Nephron progenitor cell (in vitro differentiated cells): ENCODE measurements at regions not wholly inside any gene's neighbourhood (a gene's known extent, or its start where the extent isn't known, plus 50 kb on each side); places are given as distances from the start of the nearest gene placed in this dataset.

Experiments used
- DNase-seq: peaks from one replicate; pipeline ENCODE4 v3.0.0; 2021
- H3K27ac Mint-ChIP-seq: 2 replicates; pipeline ENCODE4 v1.8.0; 2021; ENCODE audit warnings: mild to moderate bottlenecking, moderate library complexity, mixed read lengths
- H3K27me3 Mint-ChIP-seq: 2 replicates; pipeline ENCODE4 v1.8.0; 2021; ENCODE audit warnings: mild to moderate bottlenecking, low read depth, mixed read lengths; ENCODE audit not compliant: poor library complexity
- H3K36me3 Mint-ChIP-seq: 2 replicates; pipeline ENCODE4 v1.8.0; 2021; ENCODE audit warnings: low read depth, mixed read lengths
- H3K4me1 Mint-ChIP-seq: 2 replicates; pipeline ENCODE4 v1.8.0; 2021; ENCODE audit warnings: mixed read lengths
- H3K4me3 Mint-ChIP-seq: 2 replicates; pipeline ENCODE4 v1.8.0; 2021; ENCODE audit warnings: mild to moderate bottlenecking, moderate library complexity, mixed read lengths
- H3K9me3 Mint-ChIP-seq: 2 replicates; pipeline ENCODE4 v1.8.0; 2021; ENCODE audit warnings: mild to moderate bottlenecking, moderate library complexity, mixed read lengths
- CTCF ChIP-seq: fragments of 200-600 bp; sonication (generic); IDR thresholded peaks from 2 replicates; pipeline ENCODE4 v1.5.0; 2021; ENCODE audit warnings: antibody characterized with exemption

GRCh38 chr12:38155526-38156496, 160.8 kb upstream of the ALG10B start:
- TF ChIP-seq CTCF = no peak
- DNase-seq = no peak
- H3K27me3 Mint-ChIP-seq = no peaks in the 10 kb centered on the region
- H3K4me3 Mint-ChIP-seq = no peak overlapping the region
- H3K9me3 Mint-ChIP-seq = peaks cover 94% of the 10 kb centered on the region
- no peaks in the 10 kb centered on the region for H3K36me3 Mint-ChIP-seq
- no peak overlapping the region for H3K27ac Mint-ChIP-seq
- H3K4me1 Mint-ChIP-seq = no peaks in the 10 kb centered on the region

GRCh38 chr12:38156497-38157245, 159.9 kb upstream of the ALG10B start:
- no peaks in the 10 kb centered on the region for H3K36me3 Mint-ChIP-seq
- peaks cover 94% of the 10 kb centered on the region for H3K9me3 Mint-ChIP-seq
- H3K27ac Mint-ChIP-seq = no peak overlapping the region
- TF ChIP-seq CTCF = no peak
- no peak overlapping the region for H3K4me3 Mint-ChIP-seq
- H3K4me1 Mint-ChIP-seq = no peaks in the 10 kb centered on the region
- DNase-seq = no peak
- no peaks in the 10 kb centered on the region for H3K27me3 Mint-ChIP-seq

- peaks cover 96% of the 10 kb centered on the region for H3K9me3 Mint-ChIP-seq
- no peaks in the 10 kb centered on the region for H3K27me3 Mint-ChIP-seq
- H3K36me3 Mint-ChIP-seq = peaks cover 4% of the 10 kb centered on the region
- no peak for DNase-seq
- H3K4me1 Mint-ChIP-seq = no peaks in the 10 kb centered on the region
- H3K4me3 Mint-ChIP-seq = no peak overlapping the region
- no peak overlapping the region for H3K27ac Mint-ChIP-seq
- TF ChIP-seq CTCF = no peak
Observed at GRCh38 chr12:38157274-38157932, 159.2 kb upstream of the ALG10B start.

- H3K4me3 Mint-ChIP-seq = no peak overlapping the region
- peaks cover 5% of the 10 kb centered on the region for H3K36me3 Mint-ChIP-seq
- H3K27ac Mint-ChIP-seq = no peak overlapping the region
- no peak for TF ChIP-seq CTCF
- peaks cover under 1% of the 10 kb centered on the region for H3K27me3 Mint-ChIP-seq
- no peak for DNase-seq
- no peaks in the 10 kb centered on the region for H3K4me1 Mint-ChIP-seq
- peaks cover 97% of the 10 kb centered on the region for H3K9me3 Mint-ChIP-seq
Observed at GRCh38 chr12:38157933-38158401, 158.6 kb upstream of the ALG10B start.

GRCh38 chr12:38158428-38159091, 158.0 kb upstream of the ALG10B start:
- H3K9me3 Mint-ChIP-seq = peaks cover 94% of the 10 kb centered on the region
- DNase-seq = no peak

More at GRCh38 chr12:38158428-38159091, 158.0 kb upstream of the ALG10B start:
- Mint-ChIP-seq H3K4me1 (no peaks in the 10 kb centered on the region), H3K27ac (no peak overlapping the region), H3K36me3 (peaks cover 5% of the 10 kb centered on the region), H3K27me3 (peaks cover 3% of the 10 kb centered on the region), H3K4me3 (no peak overlapping the region)
- no peak for TF ChIP-seq CTCF
